IgD-negative memory B cell (primary cell): ENCODE measurements at regions not wholly inside any gene's neighbourhood (a gene's known extent, or its start where the extent isn't known, plus 50 kb on each side); places are given as distances from the start of the nearest gene placed in this dataset.

Source experiments
- H3K27ac Mint-ChIP-seq, 3 donors: one replicate each; pipeline ENCODE4 v1.8.0; 2020 to 2022; ENCODE audit warnings: mild to moderate bottlenecking in 3 of 3, mixed read lengths in 3 of 3, moderate library complexity in 1 of 3
- H3K27me3 Mint-ChIP-seq: one replicate; pipeline ENCODE4 v1.8.0; 2021; ENCODE audit warnings: mixed read lengths
- H3K36me3 Mint-ChIP-seq: one replicate; pipeline ENCODE4 v1.8.0; 2020; ENCODE audit warnings: mild to moderate bottlenecking, mixed read lengths
- H3K4me1 Mint-ChIP-seq, 3 donors: one replicate each; pipeline ENCODE4 v1.8.0; 2020 to 2022; ENCODE audit warnings: mixed read lengths in 3 of 3, mild to moderate bottlenecking in 1 of 3
- H3K4me3 Mint-ChIP-seq, 4 donors: one replicate each; pipeline ENCODE4 v1.8.0; 2020 to 2022; ENCODE audit warnings: mild to moderate bottlenecking in 4 of 4, mixed read lengths in 4 of 4, moderate library complexity in 3 of 4
- H3K9me3 Mint-ChIP-seq, 3 donors: one replicate each; pipeline ENCODE4 v1.8.0; 2020 to 2021; ENCODE audit warnings: mixed read lengths in 3 of 3, mild to moderate bottlenecking in 1 of 3

GRCh38 chr16:47946092-47946491, 209.7 kb downstream of the ABCC12 start:
- H3K9me3 Mint-ChIP-seq = peaks cover 0 to 6% (median 0%) of the 10 kb centered on the region in 3 donors
- peaks cover 0 to 1% (median 0%) of the 10 kb centered on the region in 3 donors for H3K4me1 Mint-ChIP-seq
- H3K27ac Mint-ChIP-seq = no peak overlapping the region
- no peak overlapping the region for H3K4me3 Mint-ChIP-seq
- no peaks in the 10 kb centered on the region for H3K36me3 Mint-ChIP-seq
- H3K27me3 Mint-ChIP-seq = peaks cover 7% of the 10 kb centered on the region

GRCh38 chr16:47944589-47944988, 211.2 kb downstream of the ABCC12 start:
- peaks cover 7% of the 10 kb centered on the region for H3K27me3 Mint-ChIP-seq
- no peak overlapping the region for H3K4me3 Mint-ChIP-seq
- H3K4me1 Mint-ChIP-seq = peaks cover 0 to 1% (median 0%) of the 10 kb centered on the region in 3 donors
- H3K27ac Mint-ChIP-seq = no peak overlapping the region
- no peaks in the 10 kb centered on the region for H3K36me3 Mint-ChIP-seq
- peaks cover 0 to 6% (median 0%) of the 10 kb centered on the region in 3 donors for H3K9me3 Mint-ChIP-seq

DNA sequence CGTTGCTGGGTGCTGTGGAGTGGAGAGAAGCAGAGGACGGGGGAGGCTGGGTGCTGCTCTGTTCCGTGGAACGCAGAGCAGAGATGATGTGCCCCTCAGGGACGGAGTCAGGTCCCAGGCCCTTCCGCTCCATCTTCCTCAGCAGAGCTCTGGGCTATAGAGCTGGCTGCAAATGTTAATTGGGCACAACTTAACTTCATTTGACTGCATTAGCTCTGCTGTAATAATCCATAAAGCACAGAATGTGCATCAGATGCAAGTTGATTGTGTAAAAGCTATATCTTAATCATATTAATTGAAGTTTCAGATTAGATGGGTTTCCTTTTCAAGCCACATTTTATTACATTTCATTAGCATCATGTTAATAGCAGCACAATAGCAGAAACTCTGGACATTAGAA, 212.6 kb downstream of the ABCC12 start:
- Mint-ChIP-seq H3K36me3 (no peaks in the 10 kb centered on the region), H3K4me1 (peaks cover 0 to 1% (median 0%) of the 10 kb centered on the region in 3 donors), H3K27me3 (peaks cover 9% of the 10 kb centered on the region), H3K4me3 (no peak overlapping the region), H3K27ac (no peak overlapping the region), H3K9me3 (peaks cover 0 to 4% (median 0%) of the 10 kb centered on the region in 3 donors)

DNA sequence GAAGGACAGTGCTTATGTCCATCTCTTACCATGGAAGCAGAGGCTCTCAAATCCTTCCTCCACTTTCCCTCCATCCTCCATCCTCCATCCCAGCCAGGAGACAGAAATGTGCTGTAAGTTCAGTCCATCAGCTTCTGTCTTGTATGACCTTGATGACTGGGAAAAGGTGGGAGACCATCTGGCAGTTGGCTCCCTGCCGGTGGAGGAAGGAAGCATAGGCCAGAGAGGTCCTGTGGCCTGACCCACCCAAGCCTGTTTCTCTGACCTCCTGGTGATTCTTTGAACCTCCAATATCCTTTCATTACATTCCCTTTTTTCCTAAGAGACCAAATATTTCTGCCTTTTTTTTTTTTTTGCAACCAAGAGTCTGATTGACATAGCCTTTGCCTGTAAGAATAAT, 215.3 kb downstream of the ABCC12 start:
- Mint-ChIP-seq H3K36me3 (no peaks in the 10 kb centered on the region), H3K9me3 (peaks cover 0 to 1% (median 0%) of the 10 kb centered on the region in 3 donors), H3K4me1 (peaks cover 0 to 1% (median 0%) of the 10 kb centered on the region in 3 donors), H3K4me3 (no peak overlapping the region), H3K27me3 (peaks cover 13% of the 10 kb centered on the region), H3K27ac (no peak overlapping the region)

DNA sequence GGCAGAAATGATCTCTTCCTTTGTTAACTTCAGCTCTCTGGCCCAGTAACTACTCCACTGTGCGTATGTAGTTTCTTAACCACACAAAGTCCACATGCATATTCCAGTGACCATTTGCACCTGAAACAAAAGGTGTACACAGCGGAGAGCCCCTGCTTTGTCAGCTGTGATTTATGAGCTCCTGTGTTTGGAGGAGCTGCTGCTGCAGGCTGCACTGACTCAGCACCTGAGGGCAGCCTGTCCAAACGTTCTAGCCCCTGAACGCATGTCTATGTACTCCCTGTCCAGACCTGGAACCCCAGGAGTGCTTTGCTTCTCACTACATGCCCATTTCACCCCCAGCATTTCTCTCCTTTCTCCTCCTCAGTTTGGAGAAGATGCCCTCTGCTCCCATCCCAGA, 216.1 kb downstream of the ABCC12 start:
- peaks cover 0 to 1% (median 0%) of the 10 kb centered on the region in 3 donors for H3K9me3 Mint-ChIP-seq
- H3K27ac Mint-ChIP-seq = no peak overlapping the region
- H3K4me1 Mint-ChIP-seq = peaks cover 0 to 1% (median 0%) of the 10 kb centered on the region in 3 donors
- H3K4me3 Mint-ChIP-seq = no peak overlapping the region
- H3K27me3 Mint-ChIP-seq = peaks cover 13% of the 10 kb centered on the region
- H3K36me3 Mint-ChIP-seq = peaks cover 2% of the 10 kb centered on the region

- Mint-ChIP-seq H3K36me3 (peaks cover 2% of the 10 kb centered on the region), H3K4me1 (no peaks in the 10 kb centered on the region), H3K9me3 (peaks cover 5 to 8% (median 5%) of the 10 kb centered on the region in 3 donors), H3K4me3 (no peak overlapping the region), H3K27me3 (peaks cover 18% of the 10 kb centered on the region), H3K27ac (no peak overlapping the region)
Measured at GRCh38 chr16:47938272-47938671, 217.5 kb downstream of the ABCC12 start.

- Mint-ChIP-seq H3K36me3 (no peaks in the 10 kb centered on the region), H3K27ac (no peak overlapping the region), H3K9me3 (peaks cover 0 to 4% (median 2%) of the 10 kb centered on the region in 3 donors), H3K4me3 (no peak overlapping the region), H3K27me3 (peaks cover 7% of the 10 kb centered on the region), H3K4me1 (no peaks in the 10 kb centered on the region)
Measured at GRCh38 chr16:47928008-47928407, 227.8 kb downstream of the ABCC12 start.

DNA sequence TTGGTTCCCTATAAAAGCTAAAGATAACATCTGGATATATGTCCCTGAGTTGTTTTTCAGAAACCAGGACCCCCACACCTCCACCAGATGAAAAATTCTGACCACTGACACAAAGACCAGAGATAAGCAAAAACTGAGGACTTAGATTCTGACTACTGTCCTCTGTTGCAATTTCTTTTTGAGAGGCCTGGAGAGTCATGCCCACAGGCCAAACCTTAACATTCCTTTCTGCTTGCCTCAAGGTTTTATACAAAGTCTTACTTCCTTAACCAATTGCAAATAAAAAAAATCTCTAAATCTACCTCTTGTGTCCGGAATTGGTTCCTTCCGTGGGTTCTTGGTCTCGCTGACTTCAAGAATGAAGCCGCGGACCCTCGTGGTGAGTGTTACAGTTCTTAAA, 228.5 kb downstream of the ABCC12 start:
- Mint-ChIP-seq H3K27me3 (peaks cover 5% of the 10 kb centered on the region), H3K4me1 (no peaks in the 10 kb centered on the region), H3K9me3 (peaks cover 0 to 2% (median 0%) of the 10 kb centered on the region in 3 donors), H3K27ac (no peak overlapping the region), H3K4me3 (no peak overlapping the region), H3K36me3 (no peaks in the 10 kb centered on the region)

DNA sequence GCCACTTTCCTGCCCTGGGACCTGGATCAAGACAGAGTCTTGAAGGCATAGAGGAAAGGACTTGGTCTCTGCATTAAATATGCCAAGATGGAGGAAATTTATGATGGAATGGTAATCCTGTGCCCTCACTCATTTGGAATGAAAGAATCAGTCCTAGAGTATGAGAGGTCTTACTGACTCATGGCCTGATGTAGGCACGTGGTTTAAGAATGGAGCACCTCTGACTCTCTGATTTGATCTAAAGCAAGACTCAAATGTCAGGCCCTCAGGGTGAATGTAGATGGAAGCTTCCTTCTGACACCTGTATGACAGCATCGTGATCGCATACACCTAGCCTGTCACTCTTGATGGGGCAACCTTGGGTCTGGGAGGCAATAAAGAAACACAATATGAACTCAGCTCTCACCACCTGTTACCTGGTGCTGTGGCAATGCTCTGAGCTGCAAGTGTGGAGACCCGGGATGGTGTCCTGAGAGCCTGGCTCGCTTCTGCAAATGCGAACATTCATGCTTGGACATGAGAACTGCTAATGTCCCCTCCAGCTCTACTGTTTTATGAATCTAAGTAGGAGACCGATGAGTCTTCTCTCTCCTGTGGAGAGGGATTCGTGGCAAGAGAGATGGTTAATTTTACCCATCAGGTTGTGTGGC, 229.9 kb downstream of the ABCC12 start:
- Mint-ChIP-seq H3K9me3 (peaks cover 0 to 2% (median 0%) of the 10 kb centered on the region in 3 donors), H3K36me3 (no peaks in the 10 kb centered on the region), H3K27ac (no peak overlapping the region), H3K27me3 (no peaks in the 10 kb centered on the region), H3K4me3 (no peak overlapping the region), H3K4me1 (no peaks in the 10 kb centered on the region)

DNA sequence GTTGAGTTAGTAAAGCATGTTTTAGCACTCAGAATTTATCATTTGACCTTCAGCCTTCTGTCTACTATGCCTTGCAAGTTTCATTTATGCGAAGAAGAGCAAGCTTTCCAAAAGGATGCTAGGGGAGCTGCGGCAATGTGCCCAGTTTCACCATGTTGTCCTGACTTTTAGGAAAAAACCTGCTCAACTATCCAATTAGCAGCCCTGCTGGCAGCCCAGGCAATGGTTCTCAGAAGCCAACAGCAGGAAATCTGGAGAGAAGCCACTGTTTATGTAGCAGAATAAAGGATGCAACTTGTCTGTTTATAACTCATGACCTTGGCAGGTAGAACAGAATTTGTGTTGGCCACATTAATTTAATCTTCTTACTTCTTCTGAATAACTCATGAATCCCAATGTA, 230.8 kb downstream of the ABCC12 start:
- no peaks in the 10 kb centered on the region for H3K9me3 Mint-ChIP-seq
- H3K4me1 Mint-ChIP-seq = no peaks in the 10 kb centered on the region
- no peak overlapping the region for H3K27ac Mint-ChIP-seq
- no peak overlapping the region for H3K4me3 Mint-ChIP-seq
- no peaks in the 10 kb centered on the region for H3K27me3 Mint-ChIP-seq
- no peaks in the 10 kb centered on the region for H3K36me3 Mint-ChIP-seq

DNA sequence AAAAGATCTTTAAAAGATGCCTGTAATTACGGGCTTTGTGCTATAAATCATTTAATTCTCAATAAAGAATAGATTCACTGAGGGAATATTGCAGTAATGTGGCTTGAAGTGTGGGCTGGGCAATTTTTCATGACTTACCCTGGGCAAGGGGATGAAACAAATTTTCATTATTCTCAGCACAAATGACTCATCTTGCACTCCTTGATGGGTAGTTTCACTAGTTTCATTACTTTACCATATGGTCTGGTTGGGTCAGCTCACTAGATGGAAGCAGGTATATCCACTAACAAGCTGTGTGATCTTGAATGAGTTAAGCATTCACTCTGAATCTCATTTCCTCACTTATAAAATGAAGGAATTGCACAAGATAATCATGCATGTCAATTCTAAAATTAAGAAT, 234.3 kb downstream of the ABCC12 start:
- Mint-ChIP-seq H3K27me3 (no peaks in the 10 kb centered on the region), H3K36me3 (no peaks in the 10 kb centered on the region), H3K4me3 (no peak overlapping the region), H3K4me1 (no peaks in the 10 kb centered on the region), H3K9me3 (no peaks in the 10 kb centered on the region), H3K27ac (no peak overlapping the region)

- Mint-ChIP-seq H3K9me3 (no peaks in the 10 kb centered on the region), H3K4me1 (no peaks in the 10 kb centered on the region), H3K4me3 (no peak overlapping the region)
Measured at GRCh38 chr16:47920709-47921108, 235.1 kb downstream of the ABCC12 start.

GRCh38 chr16:47917118-47917517, 238.7 kb downstream of the ABCC12 start:
- no peak overlapping the region for H3K27ac Mint-ChIP-seq
- peaks cover 0 to 4% (median 0%) of the 10 kb centered on the region in 3 donors for H3K9me3 Mint-ChIP-seq
- H3K36me3 Mint-ChIP-seq = no peaks in the 10 kb centered on the region
- peaks cover 2% of the 10 kb centered on the region for H3K27me3 Mint-ChIP-seq
- no peaks in the 10 kb centered on the region for H3K4me1 Mint-ChIP-seq
- H3K4me3 Mint-ChIP-seq = no peak overlapping the region

More at GRCh38 chr16:47920709-47921108, 235.1 kb downstream of the ABCC12 start:
- H3K27ac Mint-ChIP-seq = no peak overlapping the region
- no peaks in the 10 kb centered on the region for H3K36me3 Mint-ChIP-seq
- H3K27me3 Mint-ChIP-seq = no peaks in the 10 kb centered on the region

GRCh38 chr16:47916266-47916665, 239.5 kb downstream of the ABCC12 start:
- H3K4me1 Mint-ChIP-seq = no peaks in the 10 kb centered on the region
- no peak overlapping the region for H3K4me3 Mint-ChIP-seq
- H3K27me3 Mint-ChIP-seq = peaks cover 2% of the 10 kb centered on the region
- peaks cover 0 to 4% (median 0%) of the 10 kb centered on the region in 3 donors for H3K9me3 Mint-ChIP-seq
- H3K36me3 Mint-ChIP-seq = no peaks in the 10 kb centered on the region
- no peak overlapping the region for H3K27ac Mint-ChIP-seq

GRCh38 chr16:47907109-47907508, 248.7 kb downstream of the ABCC12 start:
- H3K36me3 Mint-ChIP-seq = no peaks in the 10 kb centered on the region
- H3K4me1 Mint-ChIP-seq = no peaks in the 10 kb centered on the region
- peaks cover 3 to 6% (median 4%) of the 10 kb centered on the region in 3 donors for H3K9me3 Mint-ChIP-seq
- H3K27ac Mint-ChIP-seq = no peak overlapping the region
- no peak overlapping the region for H3K4me3 Mint-ChIP-seq
- peaks cover 8% of the 10 kb centered on the region for H3K27me3 Mint-ChIP-seq

DNA sequence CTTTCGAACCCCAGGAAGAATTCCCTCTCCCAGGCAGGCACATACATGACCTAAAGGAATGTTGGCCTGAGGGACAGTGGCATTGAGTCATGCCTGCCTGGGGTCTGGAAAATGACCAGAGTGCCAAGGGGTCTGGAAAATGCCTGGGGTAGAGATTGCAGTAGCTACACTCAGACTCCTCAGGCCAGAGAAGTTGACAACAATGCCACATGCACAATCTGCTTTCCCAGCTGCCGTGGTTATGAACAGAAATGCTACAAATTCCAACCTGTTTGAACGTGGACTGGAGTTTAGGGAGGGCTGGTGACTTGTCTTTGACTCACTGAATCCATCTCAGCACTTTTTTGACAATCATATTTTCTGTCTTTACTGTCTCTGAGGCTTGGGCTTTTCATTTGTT, 250.0 kb downstream of the ABCC12 start:
- Mint-ChIP-seq H3K9me3 (peaks cover 4 to 11% (median 4%) of the 10 kb centered on the region in 3 donors), H3K4me1 (no peaks in the 10 kb centered on the region), H3K27me3 (peaks cover 5% of the 10 kb centered on the region), H3K36me3 (no peaks in the 10 kb centered on the region), H3K27ac (no peak overlapping the region), H3K4me3 (no peak overlapping the region)
